Left hindlimb (tissue), 1 donor: ENCODE measurements at regions not wholly inside any gene's neighbourhood (a gene's known extent, or its start where the extent isn't known, plus 50 kb on each side); places are given as distances from the start of the nearest gene placed in this dataset.

Source experiments
- DNase-seq: peaks from one replicate; pipeline ENCODE4 v3.0.0-alpha.2; 2018

DNA sequence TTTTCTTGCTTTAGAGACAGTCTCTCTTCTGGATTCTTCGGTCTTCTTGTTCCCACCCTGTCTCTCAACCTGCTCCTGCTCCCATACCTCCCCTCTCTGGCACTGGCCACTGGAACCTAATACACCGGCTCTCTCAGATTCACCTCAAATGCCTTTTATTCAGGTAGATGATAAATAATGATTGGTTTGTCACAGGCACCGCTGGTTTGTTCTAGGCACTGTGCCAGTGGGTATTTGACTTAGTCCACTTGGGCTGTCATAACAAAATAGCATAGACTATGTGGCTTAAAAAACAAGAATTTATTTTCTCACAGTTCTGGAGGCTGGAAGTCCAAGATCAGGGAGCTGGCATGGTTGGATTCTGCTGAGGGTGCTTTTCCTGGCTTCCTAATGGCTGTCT, 278.2 kb upstream of the STT3B start:
- no peak for DNase-seq

DNA sequence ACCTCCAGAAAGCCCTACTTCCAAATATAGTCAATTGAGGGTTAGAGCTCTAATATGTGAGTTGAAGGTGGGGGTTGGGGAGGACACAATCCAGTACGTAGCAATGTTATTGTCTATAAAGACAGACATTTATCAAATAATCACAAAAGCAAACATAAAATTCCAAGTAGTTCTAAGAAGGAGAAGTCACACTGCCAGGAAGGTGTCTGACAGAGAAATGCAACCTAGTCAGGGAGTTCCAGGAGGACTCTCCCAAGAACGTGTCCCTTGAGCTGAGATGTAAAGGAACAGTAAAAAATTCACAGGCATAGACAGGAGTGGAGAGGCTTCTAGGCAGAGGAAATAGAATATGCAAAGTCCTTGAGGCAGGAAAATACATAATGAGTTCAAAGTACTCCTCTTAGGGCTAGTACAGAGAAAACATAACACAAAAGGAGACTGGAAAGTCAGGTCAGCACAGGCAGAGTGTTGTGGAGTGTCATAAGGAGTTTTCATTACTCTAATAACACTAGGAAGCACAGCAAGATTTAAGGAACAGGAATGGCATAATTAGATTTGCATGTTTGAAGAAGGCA, 277.6 kb upstream of the STT3B start:
- DNase-seq = no peak

DNA sequence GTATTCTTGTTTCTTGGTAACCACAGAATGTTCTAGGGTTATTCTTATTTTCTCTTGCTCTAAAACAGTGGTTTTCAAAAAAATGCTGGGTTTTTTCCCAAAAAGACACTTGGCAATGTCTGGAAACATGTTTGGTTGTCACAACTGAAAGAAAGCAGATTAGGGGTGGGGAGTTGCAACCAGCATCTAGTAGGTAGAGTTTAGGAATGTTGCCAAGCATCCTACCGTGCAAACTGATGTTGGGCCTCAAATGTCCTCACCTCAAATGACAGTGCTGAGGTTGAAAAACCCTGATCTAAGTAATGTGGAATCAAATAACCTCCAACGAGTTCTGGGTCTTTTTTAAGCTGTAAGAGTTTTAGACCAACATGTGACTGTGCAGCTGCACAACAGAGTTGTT, 270.5 kb upstream of the STT3B start:
- DNase-seq = no peak

GRCh38 chr3:31263897-31264296, 268.8 kb upstream of the STT3B start:
- no peak for DNase-seq

GRCh38 chr3:31265646-31266428, 266.9 kb upstream of the STT3B start:
- DNase-seq = no peak

- DNase-seq = no peak
Measured at GRCh38 chr3:31268868-31269267, 263.9 kb upstream of the STT3B start.

DNA sequence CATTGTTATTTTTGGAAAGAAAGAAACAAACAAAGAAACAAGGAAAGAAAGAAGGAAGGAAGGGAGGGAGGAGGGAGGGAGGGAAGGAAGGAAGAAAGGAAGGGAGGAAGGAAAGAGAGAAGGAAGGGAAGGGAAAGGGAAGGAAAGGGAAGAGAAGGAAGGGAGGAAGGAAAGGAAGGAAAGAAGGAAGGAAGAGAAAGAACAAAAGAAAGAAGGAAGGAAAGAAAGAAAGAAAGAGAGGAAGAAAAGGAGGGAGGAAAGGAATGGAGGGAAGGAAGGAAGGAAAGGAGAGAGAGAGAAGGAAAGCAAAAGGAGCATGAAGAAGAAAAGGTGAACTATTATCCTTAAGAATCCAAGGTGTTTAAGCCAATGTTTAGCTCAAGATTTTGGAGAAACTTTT, 262.7 kb upstream of the STT3B start:
- DNase-seq = no peak

- DNase-seq = no peak
Measured at GRCh38 chr3:31274326-31275024, 258.2 kb upstream of the STT3B start.

GRCh38 chr3:31275038-31275572, 257.6 kb upstream of the STT3B start:
- DNase-seq = no peak

DNA sequence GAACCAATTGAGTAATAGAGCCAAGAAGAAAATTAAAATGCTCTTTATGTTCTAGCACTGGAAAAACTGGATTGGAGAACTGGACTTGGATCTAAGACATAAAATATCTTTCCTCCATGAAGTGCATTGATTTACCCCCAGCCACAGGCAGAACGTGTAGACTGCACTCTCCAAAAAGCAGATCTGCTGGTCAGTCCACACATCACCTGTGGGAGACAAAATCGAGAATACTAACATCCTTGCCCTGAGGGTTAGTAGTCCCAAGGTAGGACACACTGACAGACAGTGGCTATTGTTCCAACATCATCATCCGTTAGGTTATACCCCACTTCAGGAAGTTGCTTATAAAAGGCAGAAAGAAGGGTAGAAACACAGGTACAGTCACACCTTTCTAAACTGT, 257.1 kb upstream of the STT3B start:
- DNase-seq = no peak

- DNase-seq = peak; percentile 31
Measured at GRCh38 chr3:31277582-31277981, 255.1 kb upstream of the STT3B start.

DNA sequence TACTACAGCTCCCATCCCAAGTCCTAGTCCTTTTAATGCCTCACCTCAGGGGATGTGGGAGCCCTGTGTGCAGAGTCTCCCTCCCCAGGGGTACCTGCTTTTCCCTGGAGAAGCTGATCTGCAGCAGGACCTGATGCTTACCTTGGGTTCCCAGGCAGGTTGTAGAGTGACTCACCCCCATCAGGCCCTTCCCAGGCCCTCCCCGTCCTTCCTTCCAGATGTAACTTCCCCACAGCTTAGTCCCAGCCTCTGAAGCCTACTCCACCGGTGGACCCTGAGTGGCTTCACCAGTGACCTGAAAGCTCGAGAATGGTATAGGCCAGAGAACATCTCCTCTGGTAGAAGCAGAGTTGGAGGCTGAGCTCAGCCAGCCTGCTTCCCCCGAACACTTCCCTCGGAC, 254.2 kb upstream of the STT3B start:
- DNase-seq = no peak

GRCh38 chr3:31284776-31285175, 247.9 kb upstream of the STT3B start:
- no peak for DNase-seq

DNA sequence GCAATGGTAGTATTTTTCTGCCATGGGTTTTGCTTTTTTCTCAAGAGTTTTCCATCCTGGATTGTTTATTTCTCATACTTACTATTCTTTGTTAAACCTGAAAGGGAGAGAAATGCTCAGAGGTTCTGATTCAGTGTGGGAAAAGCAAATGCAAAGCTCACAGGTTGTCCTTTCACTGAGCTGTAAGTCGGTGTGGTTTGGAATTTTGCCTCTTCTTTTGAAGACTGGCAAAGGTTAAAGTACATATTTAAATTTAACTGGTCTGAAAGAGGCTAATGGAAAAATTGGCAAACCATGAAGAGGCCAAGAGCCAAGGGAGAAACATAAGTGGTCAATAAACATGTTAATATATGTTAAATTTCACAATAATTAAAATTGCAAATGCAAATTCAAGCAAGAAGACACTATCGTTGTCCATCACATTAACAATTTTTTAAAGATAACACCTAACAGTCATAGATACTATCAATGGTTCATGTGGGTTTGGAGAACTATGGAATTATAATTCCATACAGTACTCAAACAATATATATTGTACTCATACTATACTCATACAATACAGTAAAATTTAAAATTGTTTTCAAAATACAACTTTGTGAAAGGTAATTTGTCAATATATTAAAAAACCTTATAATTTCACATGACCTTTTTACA, 246.8 kb upstream of the STT3B start:
- DNase-seq = no peak

GRCh38 chr3:31288224-31288623, 244.5 kb upstream of the STT3B start:
- no peak for DNase-seq

DNA sequence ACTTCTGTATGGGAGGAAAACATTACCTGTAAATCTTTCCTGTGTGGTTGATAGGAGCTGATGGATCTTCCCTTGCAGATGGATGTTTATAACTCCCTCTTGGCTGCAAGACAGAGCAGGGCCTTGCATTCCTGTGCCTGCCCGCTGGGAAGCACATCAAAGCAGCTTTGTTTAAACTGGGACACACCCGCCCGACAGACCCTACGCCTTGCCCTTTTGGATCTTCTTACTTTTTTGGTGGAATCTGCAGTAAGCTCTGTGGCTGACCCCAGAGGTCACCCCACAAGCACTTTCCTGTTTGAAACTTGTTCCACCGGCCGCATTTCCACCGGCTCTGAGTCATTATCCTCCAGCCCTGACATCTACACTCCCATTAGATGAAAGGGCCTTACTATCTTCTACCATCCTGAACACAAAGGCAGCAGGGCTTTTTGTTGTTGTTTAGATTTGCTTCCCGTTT, 244.1 kb upstream of the STT3B start:
- no peak for DNase-seq

GRCh38 chr3:31289584-31289983, 243.1 kb upstream of the STT3B start:
- DNase-seq = no peak

DNA sequence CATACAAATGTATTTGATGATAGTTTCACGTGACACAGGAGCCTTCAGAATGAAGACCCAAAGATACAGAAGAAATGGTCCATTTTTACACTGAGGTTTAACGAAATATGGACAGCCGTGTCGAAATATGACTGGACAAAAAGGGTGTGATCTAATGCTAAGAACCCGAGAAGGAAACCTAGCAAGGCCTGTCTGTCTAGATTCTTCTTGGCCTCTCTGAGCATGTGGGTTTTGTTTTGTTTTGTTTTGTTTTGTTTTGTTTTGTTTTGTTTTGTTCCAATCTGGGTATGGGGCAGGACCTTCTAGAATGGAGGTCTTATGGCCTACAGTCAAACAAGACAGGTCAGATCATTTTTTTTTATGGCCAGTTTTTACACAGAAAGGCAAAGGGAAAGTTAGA, 242.7 kb upstream of the STT3B start:
- DNase-seq = no peak

- no peak for DNase-seq
Measured at GRCh38 chr3:31291818-31292217, 240.9 kb upstream of the STT3B start.

DNA sequence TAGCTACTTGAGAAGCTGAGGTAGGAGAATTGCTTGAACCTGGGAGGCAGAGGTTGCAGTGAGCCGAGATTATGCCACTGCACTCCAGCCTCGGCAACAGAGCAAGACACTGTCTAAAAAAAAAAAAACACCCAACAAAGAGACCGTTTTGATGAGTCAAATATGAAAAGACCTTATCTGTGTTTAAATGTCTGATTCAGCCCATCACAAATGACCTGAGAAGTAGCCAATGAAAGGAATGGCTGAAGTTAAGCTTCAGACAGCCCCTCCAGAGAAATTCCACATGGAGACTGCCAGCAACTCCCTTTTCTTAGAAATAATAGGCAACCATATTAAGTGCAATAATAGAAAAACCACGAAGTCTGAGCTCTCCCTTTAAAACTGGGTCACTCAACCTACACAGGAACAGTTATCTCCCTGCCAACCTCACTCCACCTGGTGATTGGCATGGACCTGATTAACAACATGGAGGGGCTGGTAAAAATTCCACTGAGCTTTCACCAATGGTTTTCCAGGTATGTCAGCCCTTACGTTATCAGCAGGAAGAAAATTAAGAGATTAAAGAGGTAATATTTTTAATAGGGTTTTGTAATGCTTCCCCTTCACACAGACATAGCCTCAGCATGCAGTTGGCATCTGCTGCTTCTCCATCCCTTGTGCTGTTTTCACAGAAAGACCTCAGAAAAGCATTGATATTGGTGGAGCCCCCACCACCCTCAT, 238.1 kb upstream of the STT3B start:
- DNase-seq = no peak

- DNase-seq = no peak
Measured at GRCh38 chr3:31295150-31295765, 237.5 kb upstream of the STT3B start.

DNA sequence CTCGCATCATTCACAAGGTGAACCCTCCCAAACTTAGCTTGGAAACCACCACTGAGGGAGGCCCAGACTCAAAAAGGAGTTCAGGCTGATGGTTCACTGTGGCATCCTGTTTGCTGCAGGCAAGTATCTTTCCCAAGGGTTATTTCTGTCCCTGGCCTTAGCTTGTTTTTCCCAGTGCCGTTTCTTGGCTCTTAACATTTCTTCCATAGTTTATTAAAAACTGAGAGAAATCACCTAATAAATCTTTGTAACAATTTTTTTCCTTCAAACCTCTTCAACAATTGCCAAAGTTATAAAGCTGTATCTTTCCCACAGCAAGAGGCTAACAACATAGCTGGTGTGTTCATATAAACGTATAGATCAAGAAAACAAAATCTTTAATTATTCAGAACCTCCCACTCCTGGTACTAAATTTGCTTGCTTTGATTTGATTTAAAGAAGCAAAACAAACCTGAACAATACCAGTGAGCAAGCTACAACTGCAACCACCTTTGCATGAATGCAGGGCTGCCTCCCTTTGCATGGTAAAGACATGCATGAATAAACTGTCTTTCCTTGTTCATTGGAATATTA, 234.9 kb upstream of the STT3B start:
- no peak for DNase-seq
